ENCODE measurements at regions not wholly inside any gene's neighbourhood (a gene's known extent, or its start where the extent isn't known, plus 50 kb on each side); places are given as distances from the start of the nearest gene placed in this dataset.

DNA sequence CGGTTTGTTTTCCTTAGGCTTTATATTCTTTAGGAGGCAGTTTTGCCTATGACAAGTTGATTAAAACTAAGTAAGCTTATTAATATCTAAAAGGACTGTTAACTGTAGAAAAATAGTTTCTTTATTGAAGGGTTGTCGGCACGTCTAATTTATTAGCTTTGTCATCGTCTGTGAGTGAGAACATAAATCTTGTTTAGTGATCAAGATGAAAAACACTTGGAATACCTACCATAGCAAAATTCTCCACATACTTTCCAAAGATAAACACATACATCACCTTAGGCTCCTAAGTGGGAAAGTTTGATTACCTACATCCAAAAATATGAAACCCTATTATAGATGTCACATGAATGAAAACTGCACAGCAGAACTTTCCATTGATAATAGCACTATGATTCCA is 139.1 kb upstream of the BNIP2 start:
- TF ChIP-seq POLR2AphosphoS5 (IDR thresholded peaks at IDR 0.05; ENCODE audit: low read depth, low read length) (no peak), SIN3A (IDR thresholded peaks at IDR 0.05; ENCODE audit: borderline replicate concordance, insufficient read depth, low read length) (no peak), FOXP2 (optimal IDR thresholded peaks at IDR 0.05; ENCODE audit: borderline replicate concordance, extremely low read depth, extremely low read length, insufficient read depth) (no peak), TAF1 (IDR thresholded peaks at IDR 0.05; ENCODE audit: borderline replicate concordance, insufficient read depth, low read length) (no peak)
- TF ChIP-seq, protein P1, sequence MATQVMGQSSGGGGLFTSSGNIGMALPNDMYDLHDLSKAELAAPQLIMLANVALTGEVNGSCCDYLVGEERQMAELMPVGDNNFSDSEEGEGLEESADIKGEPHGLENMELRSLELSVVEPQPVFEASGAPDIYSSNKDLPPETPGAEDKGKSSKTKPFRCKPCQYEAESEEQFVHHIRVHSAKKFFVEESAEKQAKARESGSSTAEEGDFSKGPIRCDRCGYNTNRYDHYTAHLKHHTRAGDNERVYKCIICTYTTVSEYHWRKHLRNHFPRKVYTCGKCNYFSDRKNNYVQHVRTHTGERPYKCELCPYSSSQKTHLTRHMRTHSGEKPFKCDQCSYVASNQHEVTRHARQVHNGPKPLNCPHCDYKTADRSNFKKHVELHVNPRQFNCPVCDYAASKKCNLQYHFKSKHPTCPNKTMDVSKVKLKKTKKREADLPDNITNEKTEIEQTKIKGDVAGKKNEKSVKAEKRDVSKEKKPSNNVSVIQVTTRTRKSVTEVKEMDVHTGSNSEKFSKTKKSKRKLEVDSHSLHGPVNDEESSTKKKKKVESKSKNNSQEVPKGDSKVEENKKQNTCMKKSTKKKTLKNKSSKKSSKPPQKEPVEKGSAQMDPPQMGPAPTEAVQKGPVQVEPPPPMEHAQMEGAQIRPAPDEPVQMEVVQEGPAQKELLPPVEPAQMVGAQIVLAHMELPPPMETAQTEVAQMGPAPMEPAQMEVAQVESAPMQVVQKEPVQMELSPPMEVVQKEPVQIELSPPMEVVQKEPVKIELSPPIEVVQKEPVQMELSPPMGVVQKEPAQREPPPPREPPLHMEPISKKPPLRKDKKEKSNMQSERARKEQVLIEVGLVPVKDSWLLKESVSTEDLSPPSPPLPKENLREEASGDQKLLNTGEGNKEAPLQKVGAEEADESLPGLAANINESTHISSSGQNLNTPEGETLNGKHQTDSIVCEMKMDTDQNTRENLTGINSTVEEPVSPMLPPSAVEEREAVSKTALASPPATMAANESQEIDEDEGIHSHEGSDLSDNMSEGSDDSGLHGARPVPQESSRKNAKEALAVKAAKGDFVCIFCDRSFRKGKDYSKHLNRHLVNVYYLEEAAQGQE (IDR thresholded peaks at IDR 0.05; ENCODE audit: insufficient read depth in 1 of 2, low read depth in 2 of 2, low read length in 2 of 2): no peak

DNA sequence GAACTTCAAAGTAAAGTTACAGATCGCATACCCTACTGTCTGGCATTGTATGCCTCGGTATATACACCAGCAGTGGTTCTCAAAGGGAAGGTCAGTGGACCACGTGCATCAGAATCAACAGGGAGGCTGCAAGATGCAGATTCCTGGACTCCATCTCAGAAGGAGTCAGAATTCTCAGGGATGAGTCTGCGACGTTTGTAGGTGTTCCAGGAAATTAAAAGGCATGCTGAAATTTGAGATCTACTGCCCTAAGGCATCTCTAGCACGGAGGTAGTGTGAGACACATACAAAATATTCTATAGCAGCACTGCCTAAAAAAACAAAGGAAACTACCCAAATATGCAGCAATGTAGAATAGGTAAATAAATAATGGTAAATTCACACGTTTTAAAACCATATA is 136.8 kb upstream of the BNIP2 start:
- TF ChIP-seq POLR2AphosphoS5 (IDR thresholded peaks at IDR 0.05; ENCODE audit: low read depth, low read length): no peak
- TF ChIP-seq, protein P1 (IDR thresholded peaks at IDR 0.05; ENCODE audit: insufficient read depth in 1 of 2, low read depth in 2 of 2, low read length in 2 of 2): no peak
- TF ChIP-seq FOXP2 (optimal IDR thresholded peaks at IDR 0.05; ENCODE audit: borderline replicate concordance, extremely low read depth, extremely low read length, insufficient read depth): no peak
- TF ChIP-seq SIN3A (IDR thresholded peaks at IDR 0.05; ENCODE audit: borderline replicate concordance, insufficient read depth, low read length): no peak
- TF ChIP-seq TAF1 (IDR thresholded peaks at IDR 0.05; ENCODE audit: borderline replicate concordance, insufficient read depth, low read length): no peak

DNA sequence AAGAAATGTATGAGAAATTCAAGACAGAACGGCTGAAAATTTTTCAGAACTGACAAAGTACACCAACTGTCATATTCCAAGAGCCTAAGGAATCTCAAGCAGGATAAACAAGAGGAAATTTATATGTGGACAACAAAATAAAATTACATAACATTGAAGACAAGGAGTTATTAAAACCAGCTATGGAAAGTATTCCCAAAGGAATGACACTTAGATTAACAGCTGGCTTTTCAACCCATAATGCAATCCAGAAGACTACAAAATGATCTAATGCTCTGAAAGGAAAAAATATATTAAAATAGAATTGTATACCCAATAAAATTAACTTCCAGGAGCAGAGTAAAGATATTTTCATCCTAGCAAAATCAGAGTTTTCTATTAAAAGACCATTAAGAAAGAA is 132.2 kb upstream of the BNIP2 start:
- TF ChIP-seq POLR2AphosphoS5 (IDR thresholded peaks at IDR 0.05; ENCODE audit: low read depth, low read length) (no peak), TAF1 (IDR thresholded peaks at IDR 0.05; ENCODE audit: borderline replicate concordance, insufficient read depth, low read length) (no peak), FOXP2 (optimal IDR thresholded peaks at IDR 0.05; ENCODE audit: borderline replicate concordance, extremely low read depth, extremely low read length, insufficient read depth) (no peak), SIN3A (IDR thresholded peaks at IDR 0.05; ENCODE audit: borderline replicate concordance, insufficient read depth, low read length) (no peak)
- TF ChIP-seq, protein P1 (IDR thresholded peaks at IDR 0.05; ENCODE audit: insufficient read depth in 1 of 2, low read depth in 2 of 2, low read length in 2 of 2): no peak

DNA sequence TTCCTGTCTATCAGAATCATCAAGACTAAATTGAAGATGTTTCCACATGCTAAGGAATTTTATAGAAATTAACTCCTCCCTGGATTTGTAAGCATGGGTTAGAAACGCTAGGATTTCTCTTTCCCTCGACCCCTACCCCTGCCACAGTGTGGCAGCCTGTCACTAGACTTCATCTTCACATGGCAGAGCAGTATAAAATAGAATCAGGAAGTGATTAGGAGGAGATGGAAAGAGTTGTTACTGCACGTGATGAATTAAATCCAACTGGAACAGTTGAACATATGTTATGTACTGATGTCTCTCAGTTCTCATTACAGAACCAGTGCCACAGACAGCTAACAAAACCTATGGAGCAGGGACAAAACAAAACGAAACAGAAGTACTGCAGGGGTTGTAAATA is 130.0 kb upstream of the BNIP2 start:
- TF ChIP-seq FOXP2 (optimal IDR thresholded peaks at IDR 0.05; ENCODE audit: borderline replicate concordance, extremely low read depth, extremely low read length, insufficient read depth): no peak
- TF ChIP-seq, protein P1 (IDR thresholded peaks at IDR 0.05; ENCODE audit: insufficient read depth in 1 of 2, low read depth in 2 of 2, low read length in 2 of 2): no peak
- TF ChIP-seq SIN3A (IDR thresholded peaks at IDR 0.05; ENCODE audit: borderline replicate concordance, insufficient read depth, low read length): no peak
- no peak for TF ChIP-seq POLR2AphosphoS5 (IDR thresholded peaks at IDR 0.05; ENCODE audit: low read depth, low read length)
- no peak for TF ChIP-seq TAF1 (IDR thresholded peaks at IDR 0.05; ENCODE audit: borderline replicate concordance, insufficient read depth, low read length)

DNA sequence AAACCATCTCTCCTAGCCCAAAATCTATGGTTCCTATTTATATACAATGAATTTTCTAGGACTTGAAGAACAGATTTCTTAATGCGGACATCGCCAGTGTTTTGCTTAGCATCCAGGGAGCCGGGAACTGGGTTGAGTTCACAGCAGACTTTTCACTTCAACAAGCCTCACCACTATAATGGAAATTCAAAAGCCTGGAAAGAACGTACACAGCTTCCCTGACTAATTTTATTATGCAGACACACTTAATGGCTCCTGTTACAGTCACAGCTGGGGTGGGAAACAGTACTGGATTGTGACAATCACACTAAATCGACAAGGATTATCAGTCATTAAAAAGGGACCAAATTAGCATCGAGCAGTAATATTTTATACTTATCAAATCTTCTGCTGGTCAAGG is 129.2 kb upstream of the BNIP2 start:
- no peak for TF ChIP-seq TAF1 (IDR thresholded peaks at IDR 0.05; ENCODE audit: borderline replicate concordance, insufficient read depth, low read length)
- no peak for TF ChIP-seq SIN3A (IDR thresholded peaks at IDR 0.05; ENCODE audit: borderline replicate concordance, insufficient read depth, low read length)
- TF ChIP-seq, protein P1 (IDR thresholded peaks at IDR 0.05; ENCODE audit: insufficient read depth in 1 of 2, low read depth in 2 of 2, low read length in 2 of 2): no peak
- TF ChIP-seq POLR2AphosphoS5 (IDR thresholded peaks at IDR 0.05; ENCODE audit: low read depth, low read length): no peak
- TF ChIP-seq FOXP2 (optimal IDR thresholded peaks at IDR 0.05; ENCODE audit: borderline replicate concordance, extremely low read depth, extremely low read length, insufficient read depth): no peak
